ENCODE measurements at regions not wholly inside any gene's neighbourhood (a gene's known extent, or its start where the extent isn't known, plus 50 kb on each side); places are given as distances from the start of the nearest gene placed in this dataset.

DNA sequence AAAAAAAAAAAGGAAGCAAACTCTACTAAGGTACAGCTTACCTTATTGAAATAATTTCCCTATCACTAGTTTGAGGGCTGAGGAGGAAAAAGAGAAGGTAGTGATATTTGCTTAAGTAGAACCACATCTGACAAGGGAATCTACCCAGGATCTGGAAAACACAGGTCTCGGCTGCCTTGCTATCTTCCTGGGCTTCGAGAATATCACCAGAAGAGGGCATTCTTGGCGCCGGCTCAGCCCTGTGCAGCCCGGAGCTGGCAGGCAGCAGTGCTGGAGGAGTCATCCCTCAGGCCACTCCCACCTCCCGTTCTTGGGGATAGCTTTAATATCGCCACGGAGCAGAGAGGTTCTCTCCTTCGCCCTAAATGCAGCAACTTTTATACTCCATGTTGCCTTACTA is 1181.2 kb downstream of the VRK1 start:
- Histone ChIP-seq H2AFZ (ENCODE audit: low read depth, low read length) (no peak overlapping the region), H3K9ac (ENCODE audit: low read length) (peak overlapping the region; percentile 11), H4K20me1 (ENCODE audit: insufficient read depth) (no peaks in the 10 kb centered on the region), H3K9me2 (ENCODE audit: insufficient read depth, low read length) (no peaks in the 10 kb centered on the region), H3K36me3 (ENCODE audit: insufficient read depth, low read length) (no peaks in the 10 kb centered on the region), H3K27ac (ENCODE audit: low read length) (peak overlapping the region; percentile 48), H3K4me2 (ENCODE audit: low read length) (no peak overlapping the region), H3F3A (ENCODE audit: insufficient read depth, low read length, poor library complexity, severe bottlenecking) (no peaks in the 10 kb centered on the region), H3K79me2 (replicated peaks; ENCODE audit: insufficient read depth, low read length) (no peaks in the 10 kb centered on the region), H3K27me3 (ENCODE audit: insufficient read depth, low read depth, low read length) (no peaks in the 10 kb centered on the region), H3K9me3 (ENCODE audit: low read length) (no peaks in the 10 kb centered on the region), H3K4me3 (ENCODE audit: low read length) (no peak overlapping the region)
- TF ChIP-seq, protein P1, sequence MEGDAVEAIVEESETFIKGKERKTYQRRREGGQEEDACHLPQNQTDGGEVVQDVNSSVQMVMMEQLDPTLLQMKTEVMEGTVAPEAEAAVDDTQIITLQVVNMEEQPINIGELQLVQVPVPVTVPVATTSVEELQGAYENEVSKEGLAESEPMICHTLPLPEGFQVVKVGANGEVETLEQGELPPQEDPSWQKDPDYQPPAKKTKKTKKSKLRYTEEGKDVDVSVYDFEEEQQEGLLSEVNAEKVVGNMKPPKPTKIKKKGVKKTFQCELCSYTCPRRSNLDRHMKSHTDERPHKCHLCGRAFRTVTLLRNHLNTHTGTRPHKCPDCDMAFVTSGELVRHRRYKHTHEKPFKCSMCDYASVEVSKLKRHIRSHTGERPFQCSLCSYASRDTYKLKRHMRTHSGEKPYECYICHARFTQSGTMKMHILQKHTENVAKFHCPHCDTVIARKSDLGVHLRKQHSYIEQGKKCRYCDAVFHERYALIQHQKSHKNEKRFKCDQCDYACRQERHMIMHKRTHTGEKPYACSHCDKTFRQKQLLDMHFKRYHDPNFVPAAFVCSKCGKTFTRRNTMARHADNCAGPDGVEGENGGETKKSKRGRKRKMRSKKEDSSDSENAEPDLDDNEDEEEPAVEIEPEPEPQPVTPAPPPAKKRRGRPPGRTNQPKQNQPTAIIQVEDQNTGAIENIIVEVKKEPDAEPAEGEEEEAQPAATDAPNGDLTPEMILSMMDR (IDR thresholded peaks at IDR 0.05; ENCODE audit: poor library complexity, severe bottlenecking), result peak; percentile 76
- TF ChIP-seq SMC3 (conservative IDR thresholded peaks at IDR 0.05; ENCODE audit: poor library complexity) (peak; percentile 86), TAF1 (IDR thresholded peaks at IDR 0.05; ENCODE audit: low read depth) (no peak), EZH2 (IDR thresholded peaks at IDR 0.05; ENCODE audit: borderline replicate concordance, insufficient read depth, low read length, poor library complexity, severe bottlenecking) (no peak), RAD21 (conservative IDR thresholded peaks at IDR 0.05) (peak; percentile 86)

DNA sequence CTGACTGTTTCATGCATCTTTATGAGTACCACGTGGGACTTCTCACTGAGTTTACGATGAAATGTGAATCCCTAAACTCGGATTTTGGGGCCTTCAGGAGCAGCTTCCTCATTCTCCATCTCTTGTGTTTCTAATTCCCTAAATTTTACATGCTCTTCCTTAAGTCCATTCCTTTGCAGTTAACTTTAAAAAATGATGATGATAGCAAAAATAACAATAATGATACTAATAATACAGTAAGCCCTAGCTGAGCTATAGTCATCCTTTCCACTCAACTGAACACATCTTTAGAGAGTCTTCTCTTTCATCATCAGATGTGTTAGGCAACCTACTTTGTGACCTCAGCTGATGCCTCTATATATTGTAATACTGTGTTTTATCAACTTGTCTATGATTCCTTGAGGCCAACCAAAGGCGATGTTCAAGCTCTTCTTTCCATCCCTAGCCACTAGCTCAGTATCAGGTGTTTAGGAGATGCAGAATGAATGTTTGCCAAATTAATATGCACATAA is 1196.4 kb downstream of the VRK1 start:
- Histone ChIP-seq H3K36me3 (ENCODE audit: insufficient read depth, low read length) (no peaks in the 10 kb centered on the region), H2AFZ (ENCODE audit: low read depth, low read length) (no peak overlapping the region), H4K20me1 (ENCODE audit: insufficient read depth) (no peaks in the 10 kb centered on the region), H3K4me3 (ENCODE audit: low read length) (no peak overlapping the region), H3K27ac (ENCODE audit: low read length) (no peak overlapping the region), H3K27me3 (ENCODE audit: insufficient read depth, low read depth, low read length) (no peaks in the 10 kb centered on the region), H3K4me2 (ENCODE audit: low read length) (no peak overlapping the region), H3K79me2 (replicated peaks; ENCODE audit: insufficient read depth, low read length) (no peaks in the 10 kb centered on the region), H3F3A (ENCODE audit: insufficient read depth, low read length, poor library complexity, severe bottlenecking) (no peaks in the 10 kb centered on the region), H3K9me2 (ENCODE audit: insufficient read depth, low read length) (no peaks in the 10 kb centered on the region), H3K9me3 (ENCODE audit: low read length) (no peaks in the 10 kb centered on the region), H3K9ac (ENCODE audit: low read length) (no peak overlapping the region)
- no peak for TF ChIP-seq EZH2 (IDR thresholded peaks at IDR 0.05; ENCODE audit: borderline replicate concordance, insufficient read depth, low read length, poor library complexity, severe bottlenecking)
- no peak for TF ChIP-seq POLR2AphosphoS5 (IDR thresholded peaks at IDR 0.05)
- TF ChIP-seq EP300 (conservative IDR thresholded peaks at IDR 0.05; ENCODE audit: poor library complexity, severe bottlenecking), result no peak
- no peak for TF ChIP-seq TAF1 (IDR thresholded peaks at IDR 0.05; ENCODE audit: low read depth)
- TF ChIP-seq, protein P1 (IDR thresholded peaks at IDR 0.05; ENCODE audit: poor library complexity, severe bottlenecking), result no peak
- no peak for TF ChIP-seq RAD21 (conservative IDR thresholded peaks at IDR 0.05)
- no peak for TF ChIP-seq SMC3 (conservative IDR thresholded peaks at IDR 0.05; ENCODE audit: poor library complexity)
- TF ChIP-seq, protein P2, sequence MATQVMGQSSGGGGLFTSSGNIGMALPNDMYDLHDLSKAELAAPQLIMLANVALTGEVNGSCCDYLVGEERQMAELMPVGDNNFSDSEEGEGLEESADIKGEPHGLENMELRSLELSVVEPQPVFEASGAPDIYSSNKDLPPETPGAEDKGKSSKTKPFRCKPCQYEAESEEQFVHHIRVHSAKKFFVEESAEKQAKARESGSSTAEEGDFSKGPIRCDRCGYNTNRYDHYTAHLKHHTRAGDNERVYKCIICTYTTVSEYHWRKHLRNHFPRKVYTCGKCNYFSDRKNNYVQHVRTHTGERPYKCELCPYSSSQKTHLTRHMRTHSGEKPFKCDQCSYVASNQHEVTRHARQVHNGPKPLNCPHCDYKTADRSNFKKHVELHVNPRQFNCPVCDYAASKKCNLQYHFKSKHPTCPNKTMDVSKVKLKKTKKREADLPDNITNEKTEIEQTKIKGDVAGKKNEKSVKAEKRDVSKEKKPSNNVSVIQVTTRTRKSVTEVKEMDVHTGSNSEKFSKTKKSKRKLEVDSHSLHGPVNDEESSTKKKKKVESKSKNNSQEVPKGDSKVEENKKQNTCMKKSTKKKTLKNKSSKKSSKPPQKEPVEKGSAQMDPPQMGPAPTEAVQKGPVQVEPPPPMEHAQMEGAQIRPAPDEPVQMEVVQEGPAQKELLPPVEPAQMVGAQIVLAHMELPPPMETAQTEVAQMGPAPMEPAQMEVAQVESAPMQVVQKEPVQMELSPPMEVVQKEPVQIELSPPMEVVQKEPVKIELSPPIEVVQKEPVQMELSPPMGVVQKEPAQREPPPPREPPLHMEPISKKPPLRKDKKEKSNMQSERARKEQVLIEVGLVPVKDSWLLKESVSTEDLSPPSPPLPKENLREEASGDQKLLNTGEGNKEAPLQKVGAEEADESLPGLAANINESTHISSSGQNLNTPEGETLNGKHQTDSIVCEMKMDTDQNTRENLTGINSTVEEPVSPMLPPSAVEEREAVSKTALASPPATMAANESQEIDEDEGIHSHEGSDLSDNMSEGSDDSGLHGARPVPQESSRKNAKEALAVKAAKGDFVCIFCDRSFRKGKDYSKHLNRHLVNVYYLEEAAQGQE (IDR thresholded peaks at IDR 0.05; ENCODE audit: borderline replicate concordance), result no peak
- TF ChIP-seq MXI1 (conservative IDR thresholded peaks at IDR 0.05; ENCODE audit: poor library complexity, severe bottlenecking), result no peak

Data from neural cell (in vitro differentiated cells).